ENCODE measurements at regions not wholly inside any gene's neighbourhood (a gene's known extent, or its start where the extent isn't known, plus 50 kb on each side); places are given as distances from the start of the nearest gene placed in this dataset.

GRCh38 chr3:35849496-35849895, 210.2 kb downstream of the ARPP21 start:
- CTCF ChIA-PET: no interaction called here
- Histone ChIP-seq H3K9me3 (ENCODE audit: control insufficient read depth, insufficient read depth, low read depth, low read length) (no peaks in the 10 kb centered on the region), H3K4me3 (ENCODE audit: low read depth, low read length) (no peak overlapping the region), H3K36me3 (ENCODE audit: control insufficient read depth in 2 of 2, insufficient read depth in 1 of 2, low read length in 2 of 2) (no peaks in the 10 kb centered on the region), H3K27ac (ENCODE audit: extremely low read depth, low read depth, low read length) (no peak overlapping the region), H3K4me1 (ENCODE audit: control insufficient read depth, insufficient read depth, low read length) (no peaks in the 10 kb centered on the region)
- POLR2A ChIA-PET: no interaction called here
- TF ChIP-seq, protein P1, sequence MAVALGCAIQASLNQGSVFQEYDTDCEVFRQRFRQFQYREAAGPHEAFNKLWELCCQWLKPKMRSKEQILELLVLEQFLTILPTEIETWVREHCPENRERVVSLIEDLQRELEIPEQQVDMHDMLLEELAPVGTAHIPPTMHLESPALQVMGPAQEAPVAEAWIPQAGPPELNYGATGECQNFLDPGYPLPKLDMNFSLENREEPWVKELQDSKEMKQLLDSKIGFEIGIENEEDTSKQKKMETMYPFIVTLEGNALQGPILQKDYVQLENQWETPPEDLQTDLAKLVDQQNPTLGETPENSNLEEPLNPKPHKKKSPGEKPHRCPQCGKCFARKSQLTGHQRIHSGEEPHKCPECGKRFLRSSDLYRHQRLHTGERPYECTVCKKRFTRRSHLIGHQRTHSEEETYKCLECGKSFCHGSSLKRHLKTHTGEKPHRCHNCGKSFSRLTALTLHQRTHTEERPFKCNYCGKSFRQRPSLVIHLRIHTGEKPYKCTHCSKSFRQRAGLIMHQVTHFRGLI (tag by site-specific recombination; IDR thresholded peaks at IDR 0.05): no peak
- TF ChIP-seq MYNN (tag by site-specific recombination; IDR thresholded peaks at IDR 0.05; ENCODE audit: borderline replicate concordance) (no peak), ZNF48 (tag by site-specific recombination; IDR thresholded peaks at IDR 0.05) (no peak), KLF1 (tag by site-specific recombination; IDR thresholded peaks at IDR 0.05) (no peak), BCL6B (tag by site-specific recombination; IDR thresholded peaks at IDR 0.05) (no peak), ZNF585B (tag by site-specific recombination; IDR thresholded peaks at IDR 0.05) (no peak), ZNF544 (tag by site-specific recombination; IDR thresholded peaks at IDR 0.05) (no peak), HOXD13 (CRISPR knock-in tag; IDR thresholded peaks at IDR 0.05; ENCODE audit: borderline replicate concordance) (no peak), ZNF354C (tag by site-specific recombination; IDR thresholded peaks at IDR 0.05; ENCODE audit: borderline replicate concordance, low read depth) (no peak)
- TF ChIP-seq, protein P2, sequence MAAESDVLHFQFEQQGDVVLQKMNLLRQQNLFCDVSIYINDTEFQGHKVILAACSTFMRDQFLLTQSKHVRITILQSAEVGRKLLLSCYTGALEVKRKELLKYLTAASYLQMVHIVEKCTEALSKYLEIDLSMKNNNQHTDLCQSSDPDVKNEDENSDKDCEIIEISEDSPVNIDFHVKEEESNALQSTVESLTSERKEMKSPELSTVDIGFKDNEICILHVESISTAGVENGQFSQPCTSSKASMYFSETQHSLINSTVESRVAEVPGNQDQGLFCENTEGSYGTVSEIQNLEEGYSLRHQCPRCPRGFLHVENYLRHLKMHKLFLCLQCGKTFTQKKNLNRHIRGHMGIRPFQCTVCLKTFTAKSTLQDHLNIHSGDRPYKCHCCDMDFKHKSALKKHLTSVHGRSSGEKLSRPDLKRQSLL (tag by site-specific recombination; IDR thresholded peaks at IDR 0.05): no peak

GRCh38 chr3:35849963-35850362, 210.6 kb downstream of the ARPP21 start:
- H3K9me3 ChIP-seq (ENCODE audit: control insufficient read depth, insufficient read depth, low read depth, low read length): no peaks in the 10 kb centered on the region
- ChIA-PET CTCF (no interaction called here), POLR2A (no interaction called here)
- no peak overlapping the region for H3K4me3 ChIP-seq (ENCODE audit: low read depth, low read length)
- H3K36me3 ChIP-seq (ENCODE audit: control insufficient read depth in 2 of 2, insufficient read depth in 1 of 2, low read length in 2 of 2): no peaks in the 10 kb centered on the region
- H3K27ac ChIP-seq (ENCODE audit: extremely low read depth, low read depth, low read length): no peak overlapping the region
- H3K4me1 ChIP-seq (ENCODE audit: control insufficient read depth, insufficient read depth, low read length): no peaks in the 10 kb centered on the region
- TF ChIP-seq BCL11A (tag by site-specific recombination; IDR thresholded peaks at IDR 0.05; ENCODE audit: low read depth) (no peak), GLIS1 (tag by site-specific recombination; IDR thresholded peaks at IDR 0.05) (no peak), ZNF585B (tag by site-specific recombination; IDR thresholded peaks at IDR 0.05) (no peak), ZNF623 (tag by site-specific recombination; IDR thresholded peaks at IDR 0.05) (no peak), BCL6B (tag by site-specific recombination; IDR thresholded peaks at IDR 0.05) (no peak), HOXD13 (CRISPR knock-in tag; IDR thresholded peaks at IDR 0.05; ENCODE audit: borderline replicate concordance) (no peak), ZNF529 (tag by site-specific recombination; IDR thresholded peaks at IDR 0.05; ENCODE audit: insufficient replicate concordance) (no peak), ZNF2 (tag by site-specific recombination; IDR thresholded peaks at IDR 0.05) (no peak), MYNN (tag by site-specific recombination; IDR thresholded peaks at IDR 0.05; ENCODE audit: borderline replicate concordance) (no peak), ZNF157 (tag by site-specific recombination; IDR thresholded peaks at IDR 0.05) (no peak), ZNF473 (tag by site-specific recombination; IDR thresholded peaks at IDR 0.05) (no peak)
- TF ChIP-seq, protein P3, sequence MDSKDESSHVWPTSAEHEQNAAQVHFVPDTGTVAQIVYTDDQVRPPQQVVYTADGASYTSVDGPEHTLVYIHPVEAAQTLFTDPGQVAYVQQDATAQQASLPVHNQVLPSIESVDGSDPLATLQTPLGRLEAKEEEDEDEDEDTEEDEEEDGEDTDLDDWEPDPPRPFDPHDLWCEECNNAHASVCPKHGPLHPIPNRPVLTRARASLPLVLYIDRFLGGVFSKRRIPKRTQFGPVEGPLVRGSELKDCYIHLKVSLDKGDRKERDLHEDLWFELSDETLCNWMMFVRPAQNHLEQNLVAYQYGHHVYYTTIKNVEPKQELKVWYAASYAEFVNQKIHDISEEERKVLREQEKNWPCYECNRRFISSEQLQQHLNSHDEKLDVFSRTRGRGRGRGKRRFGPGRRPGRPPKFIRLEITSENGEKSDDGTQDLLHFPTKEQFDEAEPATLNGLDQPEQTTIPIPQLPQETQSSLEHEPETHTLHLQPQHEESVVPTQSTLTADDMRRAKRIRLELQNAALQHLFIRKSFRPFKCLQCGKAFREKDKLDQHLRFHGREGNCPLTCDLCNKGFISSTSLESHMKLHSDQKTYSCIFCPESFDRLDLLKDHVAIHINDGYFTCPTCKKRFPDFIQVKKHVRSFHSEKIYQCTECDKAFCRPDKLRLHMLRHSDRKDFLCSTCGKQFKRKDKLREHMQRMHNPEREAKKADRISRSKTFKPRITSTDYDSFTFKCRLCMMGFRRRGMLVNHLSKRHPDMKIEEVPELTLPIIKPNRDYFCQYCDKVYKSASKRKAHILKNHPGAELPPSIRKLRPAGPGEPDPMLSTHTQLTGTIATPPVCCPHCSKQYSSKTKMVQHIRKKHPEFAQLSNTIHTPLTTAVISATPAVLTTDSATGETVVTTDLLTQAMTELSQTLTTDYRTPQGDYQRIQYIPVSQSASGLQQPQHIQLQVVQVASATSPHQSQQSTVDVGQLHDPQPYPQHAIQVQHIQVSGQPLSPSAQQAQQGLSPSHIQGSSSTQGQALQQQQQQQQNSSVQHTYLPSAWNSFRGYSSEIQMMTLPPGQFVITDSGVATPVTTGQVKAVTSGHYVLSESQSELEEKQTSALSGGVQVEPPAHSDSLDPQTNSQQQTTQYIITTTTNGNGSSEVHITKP (tag by site-specific recombination; IDR thresholded peaks at IDR 0.05): no peak

All from HEK293 (cell line).